Fibroblast of lung (primary cell): ENCODE measurements at regions not wholly inside any gene's neighbourhood (a gene's known extent, or its start where the extent isn't known, plus 50 kb on each side); places are given as distances from the start of the nearest gene placed in this dataset.

Experiments
- CTCF ChIP-seq, 2 donors: IDR thresholded peaks in 1 of 2; conservative IDR thresholded peaks in 1 of 2; 1 replicate in 1 of 2; 2 replicates in 1 of 2; pipeline ENCODE4 v1.5.1; 2011 to 2012; ENCODE audit warnings: low read length in 2 of 2, control low read depth in 1 of 2, inconsistent platforms in 1 of 2, low read depth in 1 of 2, mild to moderate bottlenecking in 1 of 2
- EZH2 ChIP-seq: IDR thresholded peaks from 2 replicates; pipeline ENCODE4 v1.5.1; 2012; ENCODE audit warnings: low read length, control low read depth, mild to moderate bottlenecking; ENCODE audit errors: missing control alignments

GRCh38 chr3:178078953-178079352 lies 457.3 kb upstream of the KCNMB2 start:
- TF ChIP-seq CTCF (conservative IDR thresholded peaks at IDR 0.05 in 1 of 2, IDR thresholded peaks at IDR 0.05 in 1 of 2; ENCODE audit: low read depth in 1 of 2, low read length in 2 of 2) (no peak), EZH2 (no peak)
